ENCODE measurements at regions not wholly inside any gene's neighbourhood (a gene's known extent, or its start where the extent isn't known, plus 50 kb on each side); places are given as distances from the start of the nearest gene placed in this dataset.

- POLR2A ChIA-PET, result no interaction called here
- CTCF ChIA-PET, result interaction anchor here (0.8 kb wide), 1 partner anchor 9 kb away, joined by 3 read pairs; no protein-coding TSS in a partner anchor
These were observed 60.2 kb upstream of the ARHGEF26 start for GRCh38 chr3:154061001-154061370.

- POLR2A ChIA-PET, result no interaction called here
- CTCF ChIA-PET, result no interaction called here
These were observed 58.7 kb upstream of the ARHGEF26 start for GRCh38 chr3:154062513-154062912.

DNA sequence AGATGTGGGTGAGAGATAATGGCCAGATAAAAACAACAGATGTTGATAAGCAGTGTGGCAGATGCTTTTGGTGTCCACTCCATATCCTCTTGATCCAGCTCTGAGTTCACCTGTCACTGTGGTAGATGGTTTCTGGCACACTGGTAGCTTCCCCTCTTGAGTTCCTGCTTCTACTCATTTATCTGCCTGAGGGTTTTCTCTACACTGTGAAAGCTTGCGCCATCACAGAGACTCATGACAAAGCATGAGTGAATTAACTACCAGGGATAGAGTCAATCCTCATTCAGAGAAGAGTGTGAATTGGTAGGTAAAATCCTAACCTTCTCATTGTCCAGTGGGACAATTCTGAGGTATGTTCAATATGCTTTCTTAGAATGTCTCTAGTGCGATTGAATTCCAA lies 50.0 kb upstream of the ARHGEF26 start:
- CTCF ChIA-PET, result no interaction called here
- POLR2A ChIA-PET, result no interaction called here
